ENCODE measurements at regions not wholly inside any gene's neighbourhood (a gene's known extent, or its start where the extent isn't known, plus 50 kb on each side); places are given as distances from the start of the nearest gene placed in this dataset.

GRCh38 chr6:168201799-168202198 lies 117.8 kb downstream of the DACT2 start:
- Histone ChIP-seq H3K36me3 (replicated peaks; ENCODE audit: insufficient read depth, low read length) (no peaks in the 10 kb centered on the region), H2AFZ (ENCODE audit: low read length) (no peak overlapping the region), H3K4me3 (ENCODE audit: low read length) (no peak overlapping the region), H3K27me3 (replicated peaks; ENCODE audit: insufficient read depth, low read length) (no peaks in the 10 kb centered on the region), H4K20me1 (ENCODE audit: insufficient read depth, low read length) (no peaks in the 10 kb centered on the region), H3K79me2 (ENCODE audit: low read length) (no peaks in the 10 kb centered on the region), H3K27ac (ENCODE audit: low read length) (no peak overlapping the region), H3K4me1 (ENCODE audit: low read length) (peaks cover 8% of the 10 kb centered on the region), H3F3A (ENCODE audit: insufficient read depth, low read length) (0 out of 2 replicates have a peak, but pooled peaks cover 4% of the 10 kb centered on the region), H3K9me2 (replicated peaks; ENCODE audit: insufficient read depth, low read length) (no peaks in the 10 kb centered on the region), H3K9me3 (replicated peaks; ENCODE audit: insufficient read depth, low read length) (no peaks in the 10 kb centered on the region), H3K9ac (ENCODE audit: low read length) (no peak overlapping the region), H3K4me2 (ENCODE audit: low read depth, low read length) (no peak overlapping the region)
- DNase-seq = no peak
- TF ChIP-seq CTCF (IDR thresholded peaks at IDR 0.05; ENCODE audit: low read length) = no peak
- TF ChIP-seq EZH2phosphoT487 (IDR thresholded peaks at IDR 0.05; ENCODE audit: low read length) = no peak
- TF ChIP-seq EZH2 (optimal IDR thresholded peaks at IDR 0.05; ENCODE audit: low read depth, low read length) = no peak

GRCh38 chr6:168201383-168201782 lies 118.2 kb downstream of the DACT2 start:
- no peak for DNase-seq
- 0 out of 2 replicates have a peak, but pooled peaks cover 4% of the 10 kb centered on the region for H3F3A ChIP-seq (ENCODE audit: insufficient read depth, low read length)
- H3K4me1 ChIP-seq (ENCODE audit: low read length) = peaks cover 8% of the 10 kb centered on the region
- no peak overlapping the region for H2AFZ ChIP-seq (ENCODE audit: low read length)
- no peaks in the 10 kb centered on the region for H3K9me3 ChIP-seq (replicated peaks; ENCODE audit: insufficient read depth, low read length)
- H3K79me2 ChIP-seq (ENCODE audit: low read length) = no peaks in the 10 kb centered on the region
- no peaks in the 10 kb centered on the region for H3K9me2 ChIP-seq (replicated peaks; ENCODE audit: insufficient read depth, low read length)
- no peak overlapping the region for H3K27ac ChIP-seq (ENCODE audit: low read length)
- no peaks in the 10 kb centered on the region for H3K36me3 ChIP-seq (replicated peaks; ENCODE audit: insufficient read depth, low read length)
- H3K4me3 ChIP-seq (ENCODE audit: low read length) = no peak overlapping the region
- no peak overlapping the region for H3K4me2 ChIP-seq (ENCODE audit: low read depth, low read length)
- no peaks in the 10 kb centered on the region for H4K20me1 ChIP-seq (ENCODE audit: insufficient read depth, low read length)
- H3K27me3 ChIP-seq (replicated peaks; ENCODE audit: insufficient read depth, low read length) = no peaks in the 10 kb centered on the region
- H3K9ac ChIP-seq (ENCODE audit: low read length) = no peak overlapping the region
- TF ChIP-seq EZH2 (optimal IDR thresholded peaks at IDR 0.05; ENCODE audit: low read depth, low read length) = no peak
- no peak for TF ChIP-seq EZH2phosphoT487 (IDR thresholded peaks at IDR 0.05; ENCODE audit: low read length)
- no peak for TF ChIP-seq CTCF (IDR thresholded peaks at IDR 0.05; ENCODE audit: low read length)

GRCh38 chr6:168200571-168201134 lies 118.9 kb downstream of the DACT2 start:
- Histone ChIP-seq H4K20me1 (ENCODE audit: insufficient read depth, low read length) (no peaks in the 10 kb centered on the region), H3K36me3 (replicated peaks; ENCODE audit: insufficient read depth, low read length) (no peaks in the 10 kb centered on the region), H3K4me3 (ENCODE audit: low read length) (no peak overlapping the region), H3K79me2 (ENCODE audit: low read length) (no peaks in the 10 kb centered on the region), H3K9me3 (replicated peaks; ENCODE audit: insufficient read depth, low read length) (no peaks in the 10 kb centered on the region), H3K9me2 (replicated peaks; ENCODE audit: insufficient read depth, low read length) (no peaks in the 10 kb centered on the region), H3K4me1 (ENCODE audit: low read length) (peaks cover 8% of the 10 kb centered on the region), H3F3A (ENCODE audit: insufficient read depth, low read length) (0 out of 2 replicates have a peak, but pooled peaks cover 4% of the 10 kb centered on the region), H3K27ac (ENCODE audit: low read length) (no peak overlapping the region), H3K27me3 (replicated peaks; ENCODE audit: insufficient read depth, low read length) (no peaks in the 10 kb centered on the region), H2AFZ (ENCODE audit: low read length) (no peak overlapping the region), H3K4me2 (ENCODE audit: low read depth, low read length) (no peak overlapping the region), H3K9ac (ENCODE audit: low read length) (no peak overlapping the region)
- TF ChIP-seq CTCF (IDR thresholded peaks at IDR 0.05; ENCODE audit: low read length) = no peak
- TF ChIP-seq EZH2 (optimal IDR thresholded peaks at IDR 0.05; ENCODE audit: low read depth, low read length) = no peak
- no peak for TF ChIP-seq EZH2phosphoT487 (IDR thresholded peaks at IDR 0.05; ENCODE audit: low read length)
- DNase-seq = no peak
